IMR-90 (cell line): ENCODE measurements at regions not wholly inside any gene's neighbourhood (a gene's known extent, or its start where the extent isn't known, plus 50 kb on each side); places are given as distances from the start of the nearest gene placed in this dataset.

Experiments used
- ATAC-seq: fragments of 200-7000 bp; cut with Tn5 transposase; 2 replicates; pipeline ENCODE4 v1.9.1; 2020; ENCODE audit warnings: low read depth, mild to moderate bottlenecking, moderate library complexity
- BruUV-seq: library from RNA; stranded (reverse); fragments of 400-500 nt; replicated peaks from 2 replicates; lab custom pipeline; 2021; lab: Mats Ljungman, UMichigan
- CTCF ChIA-PET: fragments of 300-600 bp; formaldehyde crosslinking; extraction: SDS; loops from one replicate; lab custom pipeline; 2021; ENCODE audit warnings: antibody characterized with exemption; lab: Yijun Ruan, JAX
- POLR2A ChIA-PET: fragments of 300-600 bp; sonication (Branson Sonifier 250); formaldehyde crosslinking; loops from one replicate; lab custom pipeline; 2022; ENCODE audit warnings: antibody characterized with exemption; ENCODE audit not compliant: unreplicated experiment; lab: Charles Lee
- DNase-seq: peaks from one replicate; pipeline ENCODE4 v3.0.0; 2013
- H2AFZ ChIP-seq: replicated peaks from 2 replicates; pipeline ENCODE3; 2013; ENCODE audit warnings: low read length, mild to moderate bottlenecking; ENCODE audit not compliant: poor library complexity
- H2AK5ac ChIP-seq: 2 replicates; pipeline ENCODE4 v1.6.1; 2013; ENCODE audit warnings: low read depth, low read length, inconsistent platforms
- H2AK9ac ChIP-seq: replicated peaks from 2 replicates; pipeline ENCODE3; 2013; ENCODE audit warnings: mild to moderate bottlenecking, low read depth, low read length, moderate library complexity; ENCODE audit not compliant: poor library complexity
- H2BK120ac ChIP-seq: 2 replicates; pipeline ENCODE4 v1.6.1; 2013; ENCODE audit warnings: low read depth, low read length, inconsistent platforms
- H2BK15ac ChIP-seq: 3 replicates; pipeline ENCODE4 v1.6.1; 2013; ENCODE audit warnings: low read depth, low read length, inconsistent platforms
- H2BK20ac ChIP-seq: 2 replicates; pipeline ENCODE4 v1.6.1; 2013; ENCODE audit warnings: low read depth, mild to moderate bottlenecking, inconsistent platforms, low read length, moderate library complexity
- H2BK5ac ChIP-seq: 2 replicates; pipeline ENCODE4 v1.6.1; 2013; ENCODE audit warnings: mild to moderate bottlenecking, low read depth, low read length, inconsistent platforms; ENCODE audit not compliant: poor library complexity, severe bottlenecking
- H3K14ac ChIP-seq: replicated peaks from 2 replicates; pipeline ENCODE4 v1.6.1; 2013; ENCODE audit warnings: low read depth, low read length, inconsistent platforms
- H3K18ac ChIP-seq: 2 replicates; pipeline ENCODE4 v1.6.1; 2013; ENCODE audit warnings: low read depth, low read length, control low read depth
- H3K23ac ChIP-seq: 2 replicates; pipeline ENCODE4 v1.6.1; 2013; ENCODE audit warnings: low read depth, low read length, inconsistent platforms
- H3K27ac ChIP-seq: 2 replicates; pipeline ENCODE4 v1.5.1; 2013; ENCODE audit warnings: mild to moderate bottlenecking, control low read depth, low read length; ENCODE audit not compliant: insufficient read depth
- H3K27me3 ChIP-seq: 2 replicates; pipeline ENCODE4 v1.6.1; 2013; ENCODE audit warnings: low read length; ENCODE audit not compliant: control insufficient read depth, insufficient read depth
- H3K36me3 ChIP-seq: 2 replicates; pipeline ENCODE4 v1.6.1; 2013; ENCODE audit warnings: low read length, mixed read lengths; ENCODE audit not compliant: control insufficient read depth, insufficient read depth
- H3K4ac ChIP-seq: 2 replicates; pipeline ENCODE4 v1.6.1; 2013; ENCODE audit warnings: low read depth, low read length, inconsistent platforms
- H3K4me1 ChIP-seq: 2 replicates; pipeline ENCODE4 v1.6.1; 2013; ENCODE audit warnings: low read length, mixed read lengths; ENCODE audit not compliant: control insufficient read depth, insufficient read depth
- H3K4me2 ChIP-seq: 2 replicates; pipeline ENCODE4 v1.6.1; 2013; ENCODE audit warnings: low read depth, mild to moderate bottlenecking, control low read depth, low read length, moderate library complexity
- H3K4me3 ChIP-seq: 2 replicates; pipeline ENCODE4 v1.5.1; 2013; ENCODE audit warnings: low read depth, mild to moderate bottlenecking, control low read depth, low read length, moderate library complexity; ENCODE audit not compliant: insufficient read depth
- H3K56ac ChIP-seq: 2 replicates; pipeline ENCODE4 v1.6.1; 2013; ENCODE audit warnings: low read length, inconsistent platforms; ENCODE audit not compliant: insufficient read depth; ENCODE audit errors: extremely low read depth
- H3K79me1 ChIP-seq, 2 experiments: 2 replicates each; pipeline ENCODE4 v1.6.1; 2013; ENCODE audit warnings: low read length in 2 of 2, inconsistent platforms in 1 of 2, low read depth in 1 of 2
- H3K9ac ChIP-seq: 2 replicates; pipeline ENCODE4 v1.6.1; 2013; ENCODE audit warnings: low read depth, low read length, control low read depth
- H3K9me1 ChIP-seq: 2 replicates; pipeline ENCODE4 v1.6.1; 2013; ENCODE audit warnings: low read length, inconsistent platforms; ENCODE audit not compliant: insufficient read depth
- H3K9me3 ChIP-seq: 2 replicates; pipeline ENCODE4 v1.6.1; 2013; ENCODE audit warnings: low read length; ENCODE audit not compliant: control insufficient read depth, insufficient read depth
- H4K20me1 ChIP-seq: 2 replicates; pipeline ENCODE4 v1.6.1; 2013; ENCODE audit warnings: low read length, inconsistent platforms; ENCODE audit not compliant: insufficient read depth
- H4K5ac ChIP-seq: 2 replicates; pipeline ENCODE4 v1.6.1; 2013; ENCODE audit warnings: mild to moderate bottlenecking, low read depth, low read length, control low read depth
- H4K8ac ChIP-seq, 2 experiments: 2 replicates each; pipeline ENCODE4 v1.6.1; 2013; ENCODE audit warnings: low read depth in 2 of 2, low read length in 2 of 2, control low read depth in 1 of 2, inconsistent platforms in 1 of 2
- H4K91ac ChIP-seq: 2 replicates; pipeline ENCODE4 v1.6.1; 2013; ENCODE audit warnings: low read depth, low read length, inconsistent platforms; ENCODE audit not compliant: insufficient read depth
- BHLHE40 ChIP-seq: fragments of 150-350 bp; IDR thresholded peaks from 2 replicates; pipeline ENCODE4 v1.6.1; 2016; ENCODE audit warnings: mild to moderate bottlenecking, low read depth, low read length
- CEBPB ChIP-seq: IDR thresholded peaks from 2 replicates; pipeline ENCODE4 v1.6.1; 2012; ENCODE audit warnings: low read depth, low read length, improper control_type of control experiment
- FOS ChIP-seq: fragments of 150-350 bp; IDR thresholded peaks from 2 replicates; pipeline ENCODE4 v1.6.1; 2016; ENCODE audit warnings: low read depth, low read length
- MAFK ChIP-seq: IDR thresholded peaks from 2 replicates; pipeline ENCODE4 v1.6.1; 2012; ENCODE audit warnings: low read depth, low read length, improper control_type of control experiment
- MAZ ChIP-seq: IDR thresholded peaks from 2 replicates; pipeline ENCODE4 v1.6.1; 2012; ENCODE audit warnings: low read depth, mild to moderate bottlenecking, low read length, improper control_type of control experiment, moderate library complexity, borderline replicate concordance
- MXI1 ChIP-seq: IDR thresholded peaks from 2 replicates; pipeline ENCODE4 v1.6.1; 2012; ENCODE audit warnings: low read depth, mild to moderate bottlenecking, low read length, moderate library complexity, borderline replicate concordance
- NFE2L2 ChIP-seq: fragments of 150-350 bp; IDR thresholded peaks from 2 replicates; pipeline ENCODE4 v1.6.1; 2016; ENCODE audit warnings: low read depth, mild to moderate bottlenecking, low read length
- POLR2A ChIP-seq: IDR thresholded peaks from 2 replicates; pipeline ENCODE4 v1.6.1; 2012; ENCODE audit warnings: mild to moderate bottlenecking, low read depth, low read length
- RAD21 ChIP-seq: IDR thresholded peaks from 2 replicates; pipeline ENCODE4 v1.6.1; 2012; ENCODE audit warnings: low read length, improper control_type of control experiment
- RCOR1 ChIP-seq: IDR thresholded peaks from 2 replicates; pipeline ENCODE4 v1.6.1; 2012; ENCODE audit warnings: mild to moderate bottlenecking, low read length, improper control_type of control experiment; ENCODE audit not compliant: insufficient replicate concordance
- RFX5 ChIP-seq: IDR thresholded peaks from 2 replicates; pipeline ENCODE4 v1.8.0; 2012; ENCODE audit warnings: low read depth, mild to moderate bottlenecking, low read length, moderate library complexity
- SMC3 ChIP-seq: fragments of 150-350 bp; IDR thresholded peaks from 2 replicates; pipeline ENCODE4 v1.6.1; 2016; ENCODE audit warnings: low read depth, mild to moderate bottlenecking, antibody characterized with exemption, low read length, moderate library complexity
- WGBS, 2 experiments: methylation state at CpG; one replicate each; pipeline versions ENCODE4 v1.1.5 to v1.1.7; 2013; ENCODE audit warnings: missing lambda C conversion rate in 2 of 2; ENCODE audit not compliant: insufficient read length in 1 of 2; ENCODE audit errors: extremely low coverage in 2 of 2; 5-methylcytosine and 5-hydroxymethylcytosine counted together
- dilution Hi-C: fragments of 300-500 bp; cut with HindIII; formaldehyde crosslinking; loops from one replicate; pipeline ENCODE4 v1.14.3; 2018; ENCODE audit warnings: low sequenced_read_pairs; ENCODE audit not compliant: unreplicated experiment
- in situ Hi-C: fragments of 300-500 bp; cut with MboI; formaldehyde crosslinking; loops from 3 replicates; pipeline ENCODE4 v1.14.3; 2019; ENCODE audit warnings: low sequenced_read_pairs, inconsistent platforms, mixed read lengths
- intact Hi-C: fragments of 100-400 bp; cut with micrococcal nuclease; formaldehyde crosslinking; loops from 2 replicates; pipeline ENCODE4 v1.10.0; 2022
- TF ChIP-seq, protein P1 (sequence below): fragments of 150-350 bp; IDR thresholded peaks from 2 replicates; pipeline ENCODE4 v1.6.1; 2017; ENCODE audit warnings: mild to moderate bottlenecking, antibody characterized with exemption, low read length, low read depth
- TF ChIP-seq, protein P2 (sequence below): fragments of 150-350 bp; IDR thresholded peaks from 2 replicates; pipeline ENCODE4 v1.6.1; 2016; ENCODE audit warnings: low read depth, mild to moderate bottlenecking, low read length, moderate library complexity, borderline replicate concordance
- TF ChIP-seq, protein P3 (sequence below): conservative IDR thresholded peaks from 2 replicates; pipeline ENCODE4 v1.5.1; 2012; ENCODE audit warnings: mild to moderate bottlenecking, low read depth, low read length, improper control_type of control experiment

DNA sequence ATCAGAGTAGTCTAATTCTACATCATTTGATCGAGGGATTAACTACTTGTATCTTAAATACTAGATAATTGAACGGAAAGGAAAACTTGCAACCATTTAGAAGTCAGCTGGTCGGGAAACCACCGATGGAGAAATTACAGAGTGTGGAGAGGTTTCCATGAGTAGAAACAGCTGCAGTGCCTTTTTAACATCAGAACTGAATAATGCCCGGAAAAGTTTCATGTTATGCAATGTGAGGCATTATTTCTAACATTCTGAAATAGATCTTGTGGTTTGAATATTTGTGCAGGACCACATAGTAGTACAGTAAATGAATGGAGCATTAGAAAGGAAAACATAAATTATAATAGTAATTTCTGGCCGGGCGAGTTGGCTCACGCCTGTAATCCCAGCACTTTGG lies 88.1 kb upstream of the RNF180 start:
- TF ChIP-seq CEBPB (no peak), MXI1 (no peak), POLR2A (no peak), MAFK (no peak), SMC3 (no peak), MAZ (no peak), RAD21 (no peak), RCOR1 (no peak), RFX5 (no peak), FOS (no peak), NFE2L2 (no peak), BHLHE40 (no peak)
- TF ChIP-seq, protein P1, sequence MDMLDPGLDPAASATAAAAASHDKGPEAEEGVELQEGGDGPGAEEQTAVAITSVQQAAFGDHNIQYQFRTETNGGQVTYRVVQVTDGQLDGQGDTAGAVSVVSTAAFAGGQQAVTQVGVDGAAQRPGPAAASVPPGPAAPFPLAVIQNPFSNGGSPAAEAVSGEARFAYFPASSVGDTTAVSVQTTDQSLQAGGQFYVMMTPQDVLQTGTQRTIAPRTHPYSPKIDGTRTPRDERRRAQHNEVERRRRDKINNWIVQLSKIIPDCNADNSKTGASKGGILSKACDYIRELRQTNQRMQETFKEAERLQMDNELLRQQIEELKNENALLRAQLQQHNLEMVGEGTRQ: no peak
- TF ChIP-seq, protein P2, sequence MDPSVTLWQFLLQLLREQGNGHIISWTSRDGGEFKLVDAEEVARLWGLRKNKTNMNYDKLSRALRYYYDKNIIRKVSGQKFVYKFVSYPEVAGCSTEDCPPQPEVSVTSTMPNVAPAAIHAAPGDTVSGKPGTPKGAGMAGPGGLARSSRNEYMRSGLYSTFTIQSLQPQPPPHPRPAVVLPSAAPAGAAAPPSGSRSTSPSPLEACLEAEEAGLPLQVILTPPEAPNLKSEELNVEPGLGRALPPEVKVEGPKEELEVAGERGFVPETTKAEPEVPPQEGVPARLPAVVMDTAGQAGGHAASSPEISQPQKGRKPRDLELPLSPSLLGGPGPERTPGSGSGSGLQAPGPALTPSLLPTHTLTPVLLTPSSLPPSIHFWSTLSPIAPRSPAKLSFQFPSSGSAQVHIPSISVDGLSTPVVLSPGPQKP: no peak
- TF ChIP-seq, protein P3, sequence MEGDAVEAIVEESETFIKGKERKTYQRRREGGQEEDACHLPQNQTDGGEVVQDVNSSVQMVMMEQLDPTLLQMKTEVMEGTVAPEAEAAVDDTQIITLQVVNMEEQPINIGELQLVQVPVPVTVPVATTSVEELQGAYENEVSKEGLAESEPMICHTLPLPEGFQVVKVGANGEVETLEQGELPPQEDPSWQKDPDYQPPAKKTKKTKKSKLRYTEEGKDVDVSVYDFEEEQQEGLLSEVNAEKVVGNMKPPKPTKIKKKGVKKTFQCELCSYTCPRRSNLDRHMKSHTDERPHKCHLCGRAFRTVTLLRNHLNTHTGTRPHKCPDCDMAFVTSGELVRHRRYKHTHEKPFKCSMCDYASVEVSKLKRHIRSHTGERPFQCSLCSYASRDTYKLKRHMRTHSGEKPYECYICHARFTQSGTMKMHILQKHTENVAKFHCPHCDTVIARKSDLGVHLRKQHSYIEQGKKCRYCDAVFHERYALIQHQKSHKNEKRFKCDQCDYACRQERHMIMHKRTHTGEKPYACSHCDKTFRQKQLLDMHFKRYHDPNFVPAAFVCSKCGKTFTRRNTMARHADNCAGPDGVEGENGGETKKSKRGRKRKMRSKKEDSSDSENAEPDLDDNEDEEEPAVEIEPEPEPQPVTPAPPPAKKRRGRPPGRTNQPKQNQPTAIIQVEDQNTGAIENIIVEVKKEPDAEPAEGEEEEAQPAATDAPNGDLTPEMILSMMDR: no peak
- POLR2A ChIA-PET: no interaction called here
- Histone ChIP-seq H3K9me1 (no peaks in the 10 kb centered on the region), H2AFZ (no peak overlapping the region), H2AK5ac (no peak overlapping the region), H2BK120ac (no peak overlapping the region), H4K91ac (no peak overlapping the region), H3K56ac (no peak overlapping the region), H3K4me2 (no peak overlapping the region), H3K18ac (no peak overlapping the region), H4K8ac (no peak overlapping the region), H3K79me1 (no peaks in the 10 kb centered on the region), H3K4ac (no peak overlapping the region), H3K4me3 (no peak overlapping the region), H3K14ac (no peak overlapping the region), H4K20me1 (no peaks in the 10 kb centered on the region), H3K27ac (no peak overlapping the region), H3K36me3 (no peaks in the 10 kb centered on the region), H2BK15ac (no peak overlapping the region), H3K27me3 (no peaks in the 10 kb centered on the region), H3K4me1 (no peaks in the 10 kb centered on the region), H4K5ac (no peak overlapping the region), H2BK20ac (no peak overlapping the region), H2AK9ac (no peak overlapping the region), H3K9ac (no peak overlapping the region), H2BK5ac (no peak overlapping the region), H3K23ac (no peak overlapping the region), H3K9me3 (no peaks in the 10 kb centered on the region)
- DNase-seq: no peak
- WGBS, 2 experiments: 8% methylated on average over 2 of the region's 8 CpGs; no CpG with 5 or more reads in 1 of the 2 experiments
- no TSS peak for BruUV-seq
- intact Hi-C loops: no loop called here
- dilution Hi-C loops: no loop called here
- in situ Hi-C loops: no loop called here
- CTCF ChIA-PET: interaction anchor here (0.6 kb wide), 1 partner anchor 328 kb away, joined by 3 read pairs; no protein-coding TSS in a partner anchor
- no peak for ATAC-seq
